ENCODE measurements at regions not wholly inside any gene's neighbourhood (a gene's known extent, or its start where the extent isn't known, plus 50 kb on each side); places are given as distances from the start of the nearest gene placed in this dataset.
A peak's percentile ranks its signal among the peaks of the same experiment; 100 is the strongest.

DNA sequence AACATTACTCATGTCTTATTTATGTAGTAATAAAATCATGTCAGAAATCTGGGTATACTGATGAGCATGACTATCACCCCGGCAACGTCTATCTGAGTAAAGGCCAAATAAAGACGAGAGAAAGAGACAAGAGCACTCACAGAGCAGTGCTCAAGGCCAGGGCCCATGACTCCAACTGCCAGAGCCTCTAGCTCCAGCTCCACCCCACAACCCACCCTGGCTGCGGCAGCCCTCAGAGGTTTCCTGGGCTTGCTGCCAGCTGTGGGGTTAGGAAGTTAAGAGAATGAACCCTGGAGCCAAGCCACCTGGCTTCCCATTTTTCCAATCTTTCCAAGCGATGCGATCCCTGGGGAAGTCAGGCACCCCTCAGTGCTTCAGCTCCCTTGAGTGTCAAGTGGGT lies 92.0 kb upstream of the PAX1 start:
- no peak overlapping the region for H3K27ac Mint-ChIP-seq
- H3K4me3 Mint-ChIP-seq, result no peak overlapping the region
- ATAC-seq (replicated peaks) (no peak), DNase-seq (no peak)
- no peaks in the 10 kb centered on the region for H3K36me3 Mint-ChIP-seq (ENCODE audit: insufficient read depth)
- H3K27me3 Mint-ChIP-seq, result peaks cover 7 to 43% of the 10 kb centered on the region in 2 donors
- H3K4me1 Mint-ChIP-seq (ENCODE audit: low read depth in 2 of 2), result no peaks in the 10 kb centered on the region
- peaks cover 0 to 8% of the 10 kb centered on the region in 2 donors for H3K9me3 Mint-ChIP-seq

DNA sequence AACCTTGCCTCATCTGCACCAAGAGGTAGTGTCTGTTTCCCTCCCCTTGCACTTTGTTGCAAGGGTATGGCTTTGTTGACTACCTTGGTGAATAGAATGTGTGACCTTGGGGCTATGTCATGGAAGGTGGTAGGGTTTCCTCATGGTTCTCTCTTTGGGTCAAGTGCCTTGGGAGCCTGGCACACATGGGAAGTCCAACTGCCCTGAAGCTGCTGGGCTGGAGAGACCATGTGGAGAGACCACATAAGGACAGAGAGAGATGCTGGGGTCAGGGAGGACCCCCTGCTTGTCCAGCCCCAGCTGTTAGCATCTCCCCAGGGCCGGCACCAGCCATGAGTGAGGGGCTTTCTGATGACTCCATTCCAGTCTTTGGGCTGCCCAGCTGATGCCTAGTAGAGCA lies 95.5 kb upstream of the PAX1 start:
- Mint-ChIP-seq H3K4me3 (no peak overlapping the region), H3K27ac (no peak overlapping the region), H3K27me3 (peaks cover 21 to 53% of the 10 kb centered on the region in 2 donors), H3K9me3 (peaks cover 2 to 21% of the 10 kb centered on the region in 2 donors), H3K36me3 (ENCODE audit: insufficient read depth) (no peaks in the 10 kb centered on the region), H3K4me1 (ENCODE audit: low read depth in 2 of 2) (no peaks in the 10 kb centered on the region)
- DNase-seq (no peak), ATAC-seq (replicated peaks) (no peak)

- H3K4me3 Mint-ChIP-seq, result no peak overlapping the region
- H3K27ac Mint-ChIP-seq, result no peak overlapping the region
- peaks cover 2 to 21% of the 10 kb centered on the region in 2 donors for H3K9me3 Mint-ChIP-seq
- no peak for DNase-seq
- H3K27me3 Mint-ChIP-seq, result peaks cover 21 to 48% of the 10 kb centered on the region in 2 donors
- no peak for ATAC-seq (replicated peaks)
- no peaks in the 10 kb centered on the region for H3K4me1 Mint-ChIP-seq (ENCODE audit: low read depth in 2 of 2)
- H3K36me3 Mint-ChIP-seq (ENCODE audit: insufficient read depth), result no peaks in the 10 kb centered on the region
Observed at GRCh38 chr20:21609221-21609620, 95.4 kb upstream of the NKX2-2 start.

GRCh38 chr20:21608777-21609176 lies 94.9 kb upstream of the NKX2-2 start:
- Mint-ChIP-seq H3K36me3 (ENCODE audit: insufficient read depth) (no peaks in the 10 kb centered on the region), H3K9me3 (peaks cover 2 to 21% of the 10 kb centered on the region in 2 donors), H3K27me3 (peaks cover 21 to 44% of the 10 kb centered on the region in 2 donors), H3K27ac (no peak overlapping the region), H3K4me1 (ENCODE audit: low read depth in 2 of 2) (no peaks in the 10 kb centered on the region), H3K4me3 (no peak overlapping the region)
- ATAC-seq (replicated peaks) (no peak), DNase-seq (no peak)

- no peaks in the 10 kb centered on the region for H3K36me3 Mint-ChIP-seq (ENCODE audit: insufficient read depth)
- peaks cover 21 to 39% of the 10 kb centered on the region in 2 donors for H3K27me3 Mint-ChIP-seq
- no peak overlapping the region for H3K4me3 Mint-ChIP-seq
- no peak for ATAC-seq (replicated peaks)
- no peaks in the 10 kb centered on the region for H3K4me1 Mint-ChIP-seq (ENCODE audit: low read depth in 2 of 2)
- H3K9me3 Mint-ChIP-seq, result peaks cover 2 to 21% of the 10 kb centered on the region in 2 donors
- DNase-seq, result no peak
- no peak overlapping the region for H3K27ac Mint-ChIP-seq
Observed at GRCh38 chr20:21607971-21608725, 94.3 kb upstream of the NKX2-2 start.

- H3K36me3 Mint-ChIP-seq (ENCODE audit: insufficient read depth), result no peaks in the 10 kb centered on the region
- H3K4me3 Mint-ChIP-seq, result no peak overlapping the region
- H3K9me3 Mint-ChIP-seq, result peaks cover 4 to 8% of the 10 kb centered on the region in 2 donors
- H3K27ac Mint-ChIP-seq, result no peak overlapping the region
- peaks cover 6 to 7% of the 10 kb centered on the region in 2 donors for H3K27me3 Mint-ChIP-seq
- DNase-seq, result no peak
- ATAC-seq (replicated peaks), result no peak
- no peaks in the 10 kb centered on the region for H3K4me1 Mint-ChIP-seq (ENCODE audit: low read depth in 2 of 2)
Observed at GRCh38 chr20:21601799-21602198, 87.9 kb upstream of the NKX2-2 start.

DNA sequence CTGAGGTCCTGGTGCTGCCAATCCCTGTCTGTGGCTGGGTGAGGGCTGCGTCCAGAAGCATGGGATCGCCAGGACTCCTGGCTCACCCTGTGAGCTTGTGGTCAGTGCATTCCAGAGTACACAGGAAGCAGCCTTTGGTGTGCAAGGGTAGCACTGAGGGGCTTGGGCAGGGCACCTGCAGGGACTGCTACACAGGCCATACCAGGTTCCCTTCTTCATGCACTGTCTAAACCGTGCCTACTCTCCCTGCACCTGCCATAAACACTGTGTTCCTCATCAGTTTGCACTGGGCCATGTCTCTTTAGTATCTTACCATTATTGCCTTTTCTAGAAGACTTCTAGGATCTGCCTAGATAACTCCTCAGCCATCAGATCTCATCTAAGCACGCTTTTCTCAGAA lies 72.8 kb upstream of the NKX2-2 start:
- no peak for ATAC-seq (replicated peaks)
- Mint-ChIP-seq H3K27me3 (peaks cover 28 to 38% of the 10 kb centered on the region in 2 donors), H3K36me3 (ENCODE audit: insufficient read depth) (no peaks in the 10 kb centered on the region), H3K4me1 (ENCODE audit: low read depth in 2 of 2) (no peaks in the 10 kb centered on the region), H3K27ac (no peak overlapping the region), H3K9me3 (no peaks in the 10 kb centered on the region), H3K4me3 (no peak overlapping the region)
- DNase-seq, result no peak

DNA sequence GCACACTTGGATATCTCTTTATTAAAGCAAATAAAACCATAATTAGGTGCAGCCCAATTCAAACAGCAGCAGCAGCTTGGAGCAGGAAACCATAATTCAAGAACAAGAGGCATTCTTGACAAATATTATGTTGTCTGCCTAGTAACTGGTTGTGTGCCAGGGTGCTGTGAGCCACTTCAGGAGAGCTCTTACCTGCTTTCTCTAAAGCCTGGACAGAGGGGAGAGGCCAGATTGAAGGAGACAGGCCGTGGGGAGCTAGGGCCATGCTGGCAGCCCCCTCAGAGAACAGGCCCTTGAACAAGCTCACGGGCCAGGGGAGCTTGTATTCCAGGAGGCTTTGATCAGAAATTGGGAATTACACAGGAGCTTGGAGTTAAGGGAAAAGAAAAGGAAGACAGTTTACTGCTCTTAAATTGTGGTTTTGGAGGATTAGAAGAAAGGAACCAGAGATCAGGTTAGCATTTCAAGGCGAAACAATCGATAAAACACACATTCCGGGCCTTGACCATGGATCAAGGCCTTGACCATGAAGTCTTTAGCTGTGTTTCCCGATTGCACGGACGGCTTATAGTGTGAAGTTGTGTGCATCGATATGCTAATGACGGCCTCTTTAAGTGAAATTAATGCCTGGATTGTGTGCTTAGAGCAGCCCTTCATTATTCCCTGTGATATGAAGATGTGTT lies 69.8 kb upstream of the NKX2-2 start:
- Mint-ChIP-seq H3K9me3 (no peaks in the 10 kb centered on the region), H3K4me1 (ENCODE audit: low read depth in 2 of 2) (no peaks in the 10 kb centered on the region), H3K36me3 (ENCODE audit: insufficient read depth) (no peaks in the 10 kb centered on the region), H3K4me3 (no peak overlapping the region), H3K27me3 (peaks cover 47 to 63% of the 10 kb centered on the region in 2 donors), H3K27ac (no peak overlapping the region)
- ATAC-seq (replicated peaks), result no peak
- no peak for DNase-seq

DNA sequence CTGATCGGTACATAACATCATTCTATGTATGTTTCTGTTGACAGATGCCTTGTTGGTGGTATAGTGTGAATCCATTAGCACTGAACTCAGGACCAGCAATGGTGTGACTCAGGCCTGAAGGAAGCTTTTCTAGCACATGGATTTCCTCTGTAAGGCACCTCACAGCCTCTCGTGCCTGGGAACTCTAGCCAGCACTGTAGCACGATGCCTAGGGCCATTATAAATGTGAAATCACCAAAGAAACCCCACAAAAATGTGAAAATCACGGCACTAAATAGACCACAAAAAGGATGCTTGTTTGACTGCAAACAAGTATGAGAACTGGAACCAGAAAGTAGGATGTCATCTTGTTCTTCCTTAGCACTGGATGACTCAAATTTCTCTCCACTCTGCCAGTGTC lies 63.7 kb upstream of the NKX2-2 start:
- ATAC-seq (replicated peaks) (no peak), DNase-seq (no peak)
- no peak overlapping the region for H3K4me3 Mint-ChIP-seq
- H3K27me3 Mint-ChIP-seq, result peaks cover 45 to 57% of the 10 kb centered on the region in 2 donors
- no peaks in the 10 kb centered on the region for H3K4me1 Mint-ChIP-seq (ENCODE audit: low read depth in 2 of 2)
- no peaks in the 10 kb centered on the region for H3K9me3 Mint-ChIP-seq
- H3K36me3 Mint-ChIP-seq (ENCODE audit: insufficient read depth), result no peaks in the 10 kb centered on the region
- H3K27ac Mint-ChIP-seq, result no peak overlapping the region

GRCh38 chr20:21575981-21576740 lies 62.3 kb upstream of the NKX2-2 start:
- ATAC-seq (replicated peaks) (no peak), DNase-seq (no peak)
- H3K4me3 Mint-ChIP-seq, result no peak overlapping the region
- H3K27me3 Mint-ChIP-seq, result peaks cover 35 to 43% of the 10 kb centered on the region in 2 donors
- no peaks in the 10 kb centered on the region for H3K36me3 Mint-ChIP-seq (ENCODE audit: insufficient read depth)
- H3K9me3 Mint-ChIP-seq, result no peaks in the 10 kb centered on the region
- no peaks in the 10 kb centered on the region for H3K4me1 Mint-ChIP-seq (ENCODE audit: low read depth in 2 of 2)
- H3K27ac Mint-ChIP-seq, result no peak overlapping the region

DNA sequence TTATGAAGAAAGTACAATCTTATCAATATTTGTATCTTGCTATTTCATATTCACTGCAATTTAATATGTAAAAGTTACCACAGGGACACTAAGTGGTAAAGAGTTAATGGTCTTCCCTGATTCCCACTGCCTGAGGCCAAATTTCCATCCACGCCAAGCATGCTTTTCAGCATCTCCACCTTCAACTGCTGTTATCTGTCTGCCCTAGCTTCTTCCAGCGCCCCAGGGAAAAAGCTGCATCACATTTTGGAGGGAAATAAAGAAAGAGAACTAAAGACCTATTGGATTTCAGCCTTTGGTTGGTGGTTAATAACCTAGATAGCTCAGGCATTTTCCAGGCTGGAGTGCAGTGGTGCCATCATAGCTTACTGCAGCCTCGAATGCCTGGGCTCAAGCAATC lies 61.3 kb upstream of the NKX2-2 start:
- H3K27ac Mint-ChIP-seq, result no peak overlapping the region
- DNase-seq (no peak), ATAC-seq (replicated peaks) (no peak)

DNA sequence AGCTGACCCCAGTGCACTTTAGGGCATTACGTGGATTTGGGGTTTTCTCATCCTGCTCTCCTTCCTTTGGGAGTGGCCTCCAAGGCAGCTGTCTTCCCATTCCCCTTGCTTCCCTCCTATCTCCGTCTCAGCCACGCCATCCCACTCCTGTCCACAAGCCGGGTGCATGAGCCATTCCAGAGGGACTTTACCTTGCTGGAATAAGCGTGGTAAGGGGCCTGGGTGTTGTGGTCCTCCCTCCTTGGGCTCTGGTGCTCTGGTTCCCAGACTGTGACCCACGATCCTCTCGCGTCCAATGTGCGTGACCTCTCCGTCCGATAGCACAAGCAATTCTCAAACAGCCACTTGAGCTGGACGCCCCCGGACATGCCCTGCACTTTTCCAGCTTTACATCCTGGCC lies 60.6 kb upstream of the NKX2-2 start:
- no peaks in the 10 kb centered on the region for H3K36me3 Mint-ChIP-seq (ENCODE audit: insufficient read depth)
- H3K4me1 Mint-ChIP-seq (ENCODE audit: low read depth in 2 of 2), result no peaks in the 10 kb centered on the region

More for the DNA sequence above, 61.3 kb upstream of the NKX2-2 start:
- peaks cover 27 to 36% of the 10 kb centered on the region in 2 donors for H3K27me3 Mint-ChIP-seq
- no peaks in the 10 kb centered on the region for H3K9me3 Mint-ChIP-seq
- no peak overlapping the region for H3K4me3 Mint-ChIP-seq
- H3K36me3 Mint-ChIP-seq (ENCODE audit: insufficient read depth), result no peaks in the 10 kb centered on the region
- no peaks in the 10 kb centered on the region for H3K4me1 Mint-ChIP-seq (ENCODE audit: low read depth in 2 of 2)

DNA sequence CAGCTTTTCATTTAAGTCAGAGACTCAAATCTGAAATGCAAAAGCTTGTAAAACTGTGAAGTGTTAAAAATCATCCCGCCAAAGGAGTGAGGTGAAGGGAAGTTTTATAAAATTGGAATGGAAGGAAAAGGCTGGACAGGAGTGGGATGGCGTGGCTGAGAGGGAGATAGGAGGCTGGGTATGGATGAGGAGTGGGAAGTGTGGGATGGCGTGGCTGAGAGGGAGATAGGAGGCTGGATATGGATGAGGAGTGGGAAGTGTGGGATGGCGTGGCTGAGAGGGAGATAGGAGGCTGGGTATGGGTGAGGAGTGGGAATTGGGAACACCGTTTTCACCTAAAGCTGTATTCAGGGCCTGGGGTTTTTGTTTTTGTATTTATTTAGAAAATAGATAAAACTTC lies 59.4 kb upstream of the NKX2-2 start:
- Mint-ChIP-seq H3K4me3 (no peak overlapping the region), H3K9me3 (no peaks in the 10 kb centered on the region), H3K36me3 (ENCODE audit: insufficient read depth) (no peaks in the 10 kb centered on the region), H3K27me3 (peaks cover 22 to 40% of the 10 kb centered on the region in 2 donors), H3K27ac (peak overlapping the region in 1 of 2 donors; percentile 12), H3K4me1 (ENCODE audit: low read depth in 2 of 2) (no peaks in the 10 kb centered on the region)
- ATAC-seq (replicated peaks) (no peak), DNase-seq (no peak)

More for the DNA sequence above, 60.6 kb upstream of the NKX2-2 start:
- no peak for ATAC-seq (replicated peaks)
- no peak overlapping the region for H3K4me3 Mint-ChIP-seq
- H3K27me3 Mint-ChIP-seq, result peaks cover 22 to 36% of the 10 kb centered on the region in 2 donors
- no peaks in the 10 kb centered on the region for H3K9me3 Mint-ChIP-seq
- peak overlapping the region in 1 of 2 donors; percentile 25 for H3K27ac Mint-ChIP-seq
- DNase-seq, result no peak
